ENCODE measurements at regions not wholly inside any gene's neighbourhood (a gene's known extent, or its start where the extent isn't known, plus 50 kb on each side); places are given as distances from the start of the nearest gene placed in this dataset.

DNA sequence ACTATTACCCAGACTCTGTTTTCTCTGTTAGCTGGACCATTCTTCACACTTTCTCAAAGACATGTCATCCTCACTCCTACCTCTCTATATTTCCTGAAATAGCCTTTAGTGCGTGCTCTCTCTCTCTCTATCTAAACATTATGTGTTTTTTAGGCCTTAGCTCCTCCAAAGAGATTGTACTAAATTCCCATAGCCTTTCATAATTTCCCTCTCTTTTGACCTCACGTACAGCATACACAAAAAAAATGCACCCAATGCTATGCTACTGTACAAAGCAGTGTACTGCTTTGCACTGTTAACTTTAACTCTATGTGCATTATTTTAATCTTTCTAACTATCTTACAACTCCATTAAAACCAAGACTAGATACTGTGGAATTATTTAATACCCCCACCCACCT, 288.4 kb downstream of the DAD1 start (continued):
- TF ChIP-seq EZH2 (IDR thresholded peaks at IDR 0.05; ENCODE audit: low read depth, low read length, severe bottlenecking) = no peak
- TF ChIP-seq, protein P1, sequence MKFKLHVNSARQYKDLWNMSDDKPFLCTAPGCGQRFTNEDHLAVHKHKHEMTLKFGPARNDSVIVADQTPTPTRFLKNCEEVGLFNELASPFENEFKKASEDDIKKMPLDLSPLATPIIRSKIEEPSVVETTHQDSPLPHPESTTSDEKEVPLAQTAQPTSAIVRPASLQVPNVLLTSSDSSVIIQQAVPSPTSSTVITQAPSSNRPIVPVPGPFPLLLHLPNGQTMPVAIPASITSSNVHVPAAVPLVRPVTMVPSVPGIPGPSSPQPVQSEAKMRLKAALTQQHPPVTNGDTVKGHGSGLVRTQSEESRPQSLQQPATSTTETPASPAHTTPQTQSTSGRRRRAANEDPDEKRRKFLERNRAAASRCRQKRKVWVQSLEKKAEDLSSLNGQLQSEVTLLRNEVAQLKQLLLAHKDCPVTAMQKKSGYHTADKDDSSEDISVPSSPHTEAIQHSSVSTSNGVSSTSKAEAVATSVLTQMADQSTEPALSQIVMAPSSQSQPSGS (IDR thresholded peaks at IDR 0.05; ENCODE audit: low read length) = no peak
- TF ChIP-seq, protein P2, sequence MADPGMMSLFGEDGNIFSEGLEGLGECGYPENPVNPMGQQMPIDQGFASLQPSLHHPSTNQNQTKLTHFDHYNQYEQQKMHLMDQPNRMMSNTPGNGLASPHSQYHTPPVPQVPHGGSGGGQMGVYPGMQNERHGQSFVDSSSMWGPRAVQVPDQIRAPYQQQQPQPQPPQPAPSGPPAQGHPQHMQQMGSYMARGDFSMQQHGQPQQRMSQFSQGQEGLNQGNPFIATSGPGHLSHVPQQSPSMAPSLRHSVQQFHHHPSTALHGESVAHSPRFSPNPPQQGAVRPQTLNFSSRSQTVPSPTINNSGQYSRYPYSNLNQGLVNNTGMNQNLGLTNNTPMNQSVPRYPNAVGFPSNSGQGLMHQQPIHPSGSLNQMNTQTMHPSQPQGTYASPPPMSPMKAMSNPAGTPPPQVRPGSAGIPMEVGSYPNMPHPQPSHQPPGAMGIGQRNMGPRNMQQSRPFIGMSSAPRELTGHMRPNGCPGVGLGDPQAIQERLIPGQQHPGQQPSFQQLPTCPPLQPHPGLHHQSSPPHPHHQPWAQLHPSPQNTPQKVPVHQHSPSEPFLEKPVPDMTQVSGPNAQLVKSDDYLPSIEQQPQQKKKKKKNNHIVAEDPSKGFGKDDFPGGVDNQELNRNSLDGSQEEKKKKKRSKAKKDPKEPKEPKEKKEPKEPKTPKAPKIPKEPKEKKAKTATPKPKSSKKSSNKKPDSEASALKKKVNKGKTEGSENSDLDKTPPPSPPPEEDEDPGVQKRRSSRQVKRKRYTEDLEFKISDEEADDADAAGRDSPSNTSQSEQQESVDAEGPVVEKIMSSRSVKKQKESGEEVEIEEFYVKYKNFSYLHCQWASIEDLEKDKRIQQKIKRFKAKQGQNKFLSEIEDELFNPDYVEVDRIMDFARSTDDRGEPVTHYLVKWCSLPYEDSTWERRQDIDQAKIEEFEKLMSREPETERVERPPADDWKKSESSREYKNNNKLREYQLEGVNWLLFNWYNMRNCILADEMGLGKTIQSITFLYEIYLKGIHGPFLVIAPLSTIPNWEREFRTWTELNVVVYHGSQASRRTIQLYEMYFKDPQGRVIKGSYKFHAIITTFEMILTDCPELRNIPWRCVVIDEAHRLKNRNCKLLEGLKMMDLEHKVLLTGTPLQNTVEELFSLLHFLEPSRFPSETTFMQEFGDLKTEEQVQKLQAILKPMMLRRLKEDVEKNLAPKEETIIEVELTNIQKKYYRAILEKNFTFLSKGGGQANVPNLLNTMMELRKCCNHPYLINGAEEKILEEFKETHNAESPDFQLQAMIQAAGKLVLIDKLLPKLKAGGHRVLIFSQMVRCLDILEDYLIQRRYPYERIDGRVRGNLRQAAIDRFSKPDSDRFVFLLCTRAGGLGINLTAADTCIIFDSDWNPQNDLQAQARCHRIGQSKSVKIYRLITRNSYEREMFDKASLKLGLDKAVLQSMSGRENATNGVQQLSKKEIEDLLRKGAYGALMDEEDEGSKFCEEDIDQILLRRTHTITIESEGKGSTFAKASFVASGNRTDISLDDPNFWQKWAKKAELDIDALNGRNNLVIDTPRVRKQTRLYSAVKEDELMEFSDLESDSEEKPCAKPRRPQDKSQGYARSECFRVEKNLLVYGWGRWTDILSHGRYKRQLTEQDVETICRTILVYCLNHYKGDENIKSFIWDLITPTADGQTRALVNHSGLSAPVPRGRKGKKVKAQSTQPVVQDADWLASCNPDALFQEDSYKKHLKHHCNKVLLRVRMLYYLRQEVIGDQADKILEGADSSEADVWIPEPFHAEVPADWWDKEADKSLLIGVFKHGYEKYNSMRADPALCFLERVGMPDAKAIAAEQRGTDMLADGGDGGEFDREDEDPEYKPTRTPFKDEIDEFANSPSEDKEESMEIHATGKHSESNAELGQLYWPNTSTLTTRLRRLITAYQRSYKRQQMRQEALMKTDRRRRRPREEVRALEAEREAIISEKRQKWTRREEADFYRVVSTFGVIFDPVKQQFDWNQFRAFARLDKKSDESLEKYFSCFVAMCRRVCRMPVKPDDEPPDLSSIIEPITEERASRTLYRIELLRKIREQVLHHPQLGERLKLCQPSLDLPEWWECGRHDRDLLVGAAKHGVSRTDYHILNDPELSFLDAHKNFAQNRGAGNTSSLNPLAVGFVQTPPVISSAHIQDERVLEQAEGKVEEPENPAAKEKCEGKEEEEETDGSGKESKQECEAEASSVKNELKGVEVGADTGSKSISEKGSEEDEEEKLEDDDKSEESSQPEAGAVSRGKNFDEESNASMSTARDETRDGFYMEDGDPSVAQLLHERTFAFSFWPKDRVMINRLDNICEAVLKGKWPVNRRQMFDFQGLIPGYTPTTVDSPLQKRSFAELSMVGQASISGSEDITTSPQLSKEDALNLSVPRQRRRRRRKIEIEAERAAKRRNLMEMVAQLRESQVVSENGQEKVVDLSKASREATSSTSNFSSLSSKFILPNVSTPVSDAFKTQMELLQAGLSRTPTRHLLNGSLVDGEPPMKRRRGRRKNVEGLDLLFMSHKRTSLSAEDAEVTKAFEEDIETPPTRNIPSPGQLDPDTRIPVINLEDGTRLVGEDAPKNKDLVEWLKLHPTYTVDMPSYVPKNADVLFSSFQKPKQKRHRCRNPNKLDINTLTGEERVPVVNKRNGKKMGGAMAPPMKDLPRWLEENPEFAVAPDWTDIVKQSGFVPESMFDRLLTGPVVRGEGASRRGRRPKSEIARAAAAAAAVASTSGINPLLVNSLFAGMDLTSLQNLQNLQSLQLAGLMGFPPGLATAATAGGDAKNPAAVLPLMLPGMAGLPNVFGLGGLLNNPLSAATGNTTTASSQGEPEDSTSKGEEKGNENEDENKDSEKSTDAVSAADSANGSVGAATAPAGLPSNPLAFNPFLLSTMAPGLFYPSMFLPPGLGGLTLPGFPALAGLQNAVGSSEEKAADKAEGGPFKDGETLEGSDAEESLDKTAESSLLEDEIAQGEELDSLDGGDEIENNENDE (IDR thresholded peaks at IDR 0.05; ENCODE audit: insufficient replicate concordance, low read length) = no peak
- TF ChIP-seq, protein P3, sequence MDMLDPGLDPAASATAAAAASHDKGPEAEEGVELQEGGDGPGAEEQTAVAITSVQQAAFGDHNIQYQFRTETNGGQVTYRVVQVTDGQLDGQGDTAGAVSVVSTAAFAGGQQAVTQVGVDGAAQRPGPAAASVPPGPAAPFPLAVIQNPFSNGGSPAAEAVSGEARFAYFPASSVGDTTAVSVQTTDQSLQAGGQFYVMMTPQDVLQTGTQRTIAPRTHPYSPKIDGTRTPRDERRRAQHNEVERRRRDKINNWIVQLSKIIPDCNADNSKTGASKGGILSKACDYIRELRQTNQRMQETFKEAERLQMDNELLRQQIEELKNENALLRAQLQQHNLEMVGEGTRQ (IDR thresholded peaks at IDR 0.05; ENCODE audit: low read length) = no peak
- no peak for TF ChIP-seq SP1 (IDR thresholded peaks at IDR 0.05; ENCODE audit: low read depth, low read length)
